H1 (cell line): ENCODE measurements at regions not wholly inside any gene's neighbourhood (a gene's known extent, or its start where the extent isn't known, plus 50 kb on each side); places are given as distances from the start of the nearest gene placed in this dataset.

Experiments
- CTCF ChIA-PET: fragments of 300-600 bp; sonication (Branson Sonifier 250); formaldehyde crosslinking; loops from one replicate; lab custom pipeline; 2021; ENCODE audit not compliant: partially characterized antibody; lab: Charles Lee
- POLR2A ChIA-PET: fragments of 300-600 bp; sonication (Branson Sonifier 250); formaldehyde crosslinking; loops from one replicate; lab custom pipeline; 2021; ENCODE audit warnings: inconsistent platforms; ENCODE audit not compliant: partially characterized antibody; lab: Charles Lee
- DNase-seq, 2 experiments: peaks; one replicate each; pipeline versions ENCODE4 v3.0.0 to v3.0.0-alpha.2; 2010 to 2022; ENCODE audit warnings: low spot score in 2 of 2, low read depth in 1 of 2, mixed read lengths in 1 of 2
- FAIRE-seq: peaks from 2 replicates; lab custom pipeline; 2011; peaks lifted over from hg19 to GRCh38; lab: Jason Lieb, UNC
- H2AFZ ChIP-seq: 2 replicates; pipeline ENCODE4 v1.8.1; 2012; ENCODE audit warnings: low read length, inconsistent platforms
- H2AK5ac ChIP-seq: 2 replicates; pipeline ENCODE4 v1.6.1; 2013; ENCODE audit warnings: low read depth, low read length
- H2BK120ac ChIP-seq: replicated peaks from 2 replicates; pipeline ENCODE3; 2013; ENCODE audit warnings: low read depth, low read length, inconsistent platforms
- H2BK12ac ChIP-seq: 2 replicates; pipeline ENCODE4 v1.6.1; 2013; ENCODE audit warnings: low read depth, low read length
- H2BK15ac ChIP-seq: 2 replicates; pipeline ENCODE4 v1.6.1; 2013; ENCODE audit warnings: low read length
- H2BK20ac ChIP-seq: 2 replicates; pipeline ENCODE4 v1.6.1; 2013; ENCODE audit warnings: low read length
- H2BK5ac ChIP-seq: 2 replicates; pipeline ENCODE4 v1.6.1; 2013; ENCODE audit warnings: low read depth, low read length
- H3K14ac ChIP-seq: 2 replicates; pipeline ENCODE4 v1.6.1; 2013; ENCODE audit warnings: inconsistent platforms; ENCODE audit not compliant: insufficient read length
- H3K18ac ChIP-seq: 2 replicates; pipeline ENCODE4 v1.6.1; 2013; ENCODE audit warnings: low read length; ENCODE audit errors: extremely low read depth
- H3K23ac ChIP-seq: 2 replicates; pipeline ENCODE4 v1.6.1; 2013; ENCODE audit warnings: inconsistent platforms; ENCODE audit not compliant: insufficient read length
- H3K23me2 ChIP-seq: 2 replicates; pipeline ENCODE4 v1.6.1; 2013; ENCODE audit warnings: low read depth, low read length
- H3K27ac ChIP-seq: 2 replicates; pipeline ENCODE4 v1.6.1; 2011; ENCODE audit warnings: low read depth, low read length, inconsistent platforms
- H3K27me3 ChIP-seq, 4 experiments: replicated peaks in 1 of 4; 1 replicate in 1 of 4; 2 replicates in 3 of 4; pipeline versions ENCODE4 v1.6.1 to v1.8.1; 2011 to 2013; ENCODE audit warnings: low read length in 3 of 4, mild to moderate bottlenecking in 3 of 4, inconsistent platforms in 2 of 4, mixed read lengths in 2 of 4, moderate library complexity in 1 of 4; ENCODE audit not compliant: control insufficient read depth in 3 of 4, insufficient read depth in 3 of 4; ENCODE audit errors: extremely low read depth in 1 of 4
- H3K36me3 ChIP-seq, 4 experiments: 2 replicates each; pipeline versions ENCODE4 v1.6.1 to v1.8.1; 2011 to 2013; ENCODE audit warnings: mild to moderate bottlenecking in 4 of 4, low read length in 3 of 4, moderate library complexity in 2 of 4, control low read depth in 1 of 4, inconsistent platforms in 1 of 4; ENCODE audit not compliant: insufficient read depth in 4 of 4, control insufficient read depth in 2 of 4
- H3K4ac ChIP-seq: replicated peaks from 2 replicates; pipeline ENCODE3; 2013; ENCODE audit warnings: low read length, low read depth, mixed read lengths, inconsistent platforms; ENCODE audit not compliant: insufficient read length
- H3K4me1 ChIP-seq, 4 experiments: replicated peaks in 1 of 4; 1 replicate in 1 of 4; 2 replicates in 3 of 4; pipeline versions ENCODE4 v1.6.1 to v1.8.1; 2011 to 2013; ENCODE audit warnings: low read length in 3 of 4, inconsistent platforms in 2 of 4, mixed read lengths in 1 of 4; ENCODE audit not compliant: insufficient read depth in 4 of 4, control insufficient read depth in 3 of 4
- H3K4me2 ChIP-seq, 2 experiments: 2 replicates each; pipeline versions ENCODE4 v1.6.1 to v1.8.1; 2011 to 2013; ENCODE audit warnings: low read depth in 2 of 2, low read length in 2 of 2, control low read depth in 1 of 2, inconsistent platforms in 1 of 2, mild to moderate bottlenecking in 1 of 2; ENCODE audit not compliant: insufficient read depth in 1 of 2
- H3K4me3 ChIP-seq, 4 experiments: fragments of 200-600, 300-600 bp in 1 of 4; sonication (generic), shearing (Covaris generic), sonication (Bioruptor Twin) in 1 of 4; 2 replicates each; pipeline versions ENCODE4 v1.5.1 to v1.8.1; 2011 to 2016; ENCODE audit warnings: low read length in 4 of 4, low read depth in 3 of 4, control low read depth in 2 of 4, inconsistent platforms in 2 of 4, mild to moderate bottlenecking in 2 of 4, mixed read lengths in 1 of 4, moderate library complexity in 1 of 4; ENCODE audit not compliant: insufficient read depth in 2 of 4; ENCODE audit errors: extremely low read depth in 1 of 4
- H3K56ac ChIP-seq: replicated peaks from 2 replicates; pipeline ENCODE3; 2013; ENCODE audit warnings: low read depth, mild to moderate bottlenecking, mixed read lengths, low read length, inconsistent platforms; ENCODE audit not compliant: insufficient read length
- H3K79me1 ChIP-seq: 2 replicates; pipeline ENCODE4 v1.6.1; 2013; ENCODE audit warnings: low read depth, low read length, control low read depth
- H3K79me2 ChIP-seq, 2 experiments: 2 replicates each; pipeline versions ENCODE4 v1.6.1 to v1.8.1; 2012 to 2013; ENCODE audit warnings: low read length in 2 of 2, mild to moderate bottlenecking in 2 of 2, inconsistent platforms in 1 of 2; ENCODE audit not compliant: insufficient read depth in 2 of 2, control insufficient read depth in 1 of 2
- H3K9ac ChIP-seq, 4 experiments: replicated peaks in 1 of 4; 1 replicate in 1 of 4; 2 replicates in 3 of 4; pipeline versions ENCODE4 v1.6.1 to v1.8.1; 2011 to 2013; ENCODE audit warnings: low read depth in 3 of 4, low read length in 3 of 4, control low read depth in 2 of 4, mild to moderate bottlenecking in 2 of 4, moderate library complexity in 2 of 4, inconsistent platforms in 1 of 4; ENCODE audit errors: extremely low read depth in 1 of 4
- H3K9me3 ChIP-seq, 2 experiments: 2 replicates each; pipeline versions ENCODE4 v1.6.1 to v1.8.1; 2012 to 2013; ENCODE audit warnings: mild to moderate bottlenecking in 2 of 2, moderate library complexity in 2 of 2, control low read depth in 1 of 2, inconsistent platforms in 1 of 2, low read depth in 1 of 2, low read length in 1 of 2, mixed read lengths in 1 of 2; ENCODE audit not compliant: insufficient read depth in 2 of 2
- H4K20me1 ChIP-seq, 2 experiments: replicated peaks in 1 of 2; 2 replicates each; pipeline versions ENCODE3 to v1.8.1; 2011 to 2013; ENCODE audit warnings: inconsistent platforms in 2 of 2, low read length in 2 of 2, mild to moderate bottlenecking in 1 of 2; ENCODE audit not compliant: insufficient read depth in 2 of 2, control insufficient read depth in 1 of 2
- H4K5ac ChIP-seq: 2 replicates; pipeline ENCODE4 v1.6.1; 2013; ENCODE audit warnings: low read length, low read depth, mixed read lengths, inconsistent platforms; ENCODE audit not compliant: insufficient read length
- H4K8ac ChIP-seq: 2 replicates; pipeline ENCODE4 v1.8.0; 2013; ENCODE audit warnings: mild to moderate bottlenecking, moderate library complexity, low read length, inconsistent platforms; ENCODE audit not compliant: insufficient read depth; ENCODE audit errors: extremely low read depth
- H4K91ac ChIP-seq: replicated peaks from 2 replicates; pipeline ENCODE3; 2013; ENCODE audit warnings: low read length, mixed read lengths, inconsistent platforms; ENCODE audit not compliant: insufficient read length
- BACH1 ChIP-seq: IDR thresholded peaks from 2 replicates; pipeline ENCODE4 v1.6.1; 2012; ENCODE audit warnings: low read length, improper control_type of control experiment
- GTF2F1 ChIP-seq: IDR thresholded peaks from 2 replicates; pipeline ENCODE4 v1.6.1; 2012; ENCODE audit warnings: low read depth, low read length, improper control_type of control experiment, borderline replicate concordance
- POLR2A ChIP-seq, 2 experiments: IDR thresholded peaks; 1 replicate in 1 of 2; 2 replicates in 1 of 2; pipeline ENCODE4 v1.6.1; 2011; ENCODE audit warnings: low read depth in 2 of 2, low read length in 2 of 2, mild to moderate bottlenecking in 2 of 2; ENCODE audit errors: control extremely low read depth in 1 of 2
- POU5F1 ChIP-seq: IDR thresholded peaks from 2 replicates; pipeline ENCODE4 v1.6.1; 2011; ENCODE audit warnings: low read depth, mild to moderate bottlenecking, low read length, moderate library complexity
- SP1 ChIP-seq: IDR thresholded peaks from 2 replicates; pipeline ENCODE4 v1.6.1; 2011; ENCODE audit warnings: low read depth, low read length
- WGBS, 2 experiments: shearing (Covaris generic) in 1 of 2; methylation state at CpG; one replicate each; pipeline versions ENCODE4 v1.1.6 to v1.1.7; 2013 to 2015; ENCODE audit warnings: low lambda C conversion rate in 2 of 2, mixed read lengths in 2 of 2, inconsistent platforms in 1 of 2, low coverage in 1 of 2, missing lambda C conversion rate in 1 of 2; ENCODE audit not compliant: insufficient replicate concordance in 2 of 2, insufficient coverage in 1 of 2, insufficient read length in 1 of 2; ENCODE audit errors: extremely low coverage in 1 of 2, missing lambda C conversion rate in 1 of 2; 5-methylcytosine and 5-hydroxymethylcytosine counted together
- TF ChIP-seq, protein P1 (sequence below): IDR thresholded peaks from 2 replicates; pipeline ENCODE4 v1.6.1; 2011; ENCODE audit warnings: low read depth, mild to moderate bottlenecking, low read length; ENCODE audit not compliant: insufficient read depth

DNA sequence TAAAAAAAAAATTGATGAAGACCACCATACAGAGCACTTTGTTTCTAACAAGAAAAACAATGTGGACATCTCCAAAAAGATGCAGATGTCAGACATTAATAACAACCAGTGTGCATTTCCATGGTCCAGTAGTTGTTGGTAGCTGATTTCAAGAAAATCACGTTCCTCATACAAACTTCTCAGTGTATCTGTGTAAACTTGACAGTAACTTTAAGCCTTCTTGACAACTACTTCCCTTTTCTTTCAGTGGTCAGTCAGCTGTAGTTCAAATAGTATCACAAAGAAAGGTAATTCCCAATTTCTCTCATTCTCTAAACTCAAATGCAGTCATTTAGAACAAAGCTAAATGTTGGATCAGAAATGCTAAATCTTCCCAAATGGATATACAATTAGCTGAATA, 879.9 kb downstream of the AMY1C start:
- ChIA-PET CTCF (no interaction called here), POLR2A (no interaction called here)
- no peak overlapping the region for H3K4me2 ChIP-seq
- H4K8ac ChIP-seq, result no peak overlapping the region
- H3K4me1 ChIP-seq, result no peaks in the 10 kb centered on the region
- no peak overlapping the region for H3K4me3 ChIP-seq
- H2BK12ac ChIP-seq, result no peak overlapping the region
- TF ChIP-seq POLR2A (IDR thresholded peaks at IDR 0.05; ENCODE audit: control extremely low read depth in 1 of 2, low read depth in 2 of 2, low read length in 2 of 2) (no peak), POU5F1 (no peak), SP1 (no peak), GTF2F1 (no peak), BACH1 (no peak)
- TF ChIP-seq, protein P1, sequence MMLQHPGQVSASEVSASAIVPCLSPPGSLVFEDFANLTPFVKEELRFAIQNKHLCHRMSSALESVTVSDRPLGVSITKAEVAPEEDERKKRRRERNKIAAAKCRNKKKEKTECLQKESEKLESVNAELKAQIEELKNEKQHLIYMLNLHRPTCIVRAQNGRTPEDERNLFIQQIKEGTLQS, result no peak
- no peak overlapping the region for H3K56ac ChIP-seq
- no peak overlapping the region for H2BK120ac ChIP-seq
- H4K20me1 ChIP-seq, result no peaks in the 10 kb centered on the region
- no peak overlapping the region for H3K4ac ChIP-seq
- H4K91ac ChIP-seq, result no peak overlapping the region
- no peak overlapping the region for H2AFZ ChIP-seq
- DNase-seq, result no peak
- H3K23ac ChIP-seq, result no peak overlapping the region
- H3K9me3 ChIP-seq, result no peaks in the 10 kb centered on the region
- no peak overlapping the region for H3K14ac ChIP-seq
- no peak overlapping the region for H3K27ac ChIP-seq
- WGBS, 2 experiments, result 90% methylated on average over 1 of the region's 1 CpG; no CpG with 5 or more reads in 1 of the 2 experiments
- no peaks in the 10 kb centered on the region for H3K79me2 ChIP-seq
- no peak overlapping the region for H3K9ac ChIP-seq
- H3K18ac ChIP-seq, result no peak overlapping the region
- H3K23me2 ChIP-seq, result no peaks in the 10 kb centered on the region
- no peaks in the 10 kb centered on the region for H3K79me1 ChIP-seq
- no peaks in the 10 kb centered on the region for H3K27me3 ChIP-seq
- H3K36me3 ChIP-seq, result no peaks in the 10 kb centered on the region
- H2BK5ac ChIP-seq, result no peak overlapping the region
- H4K5ac ChIP-seq, result no peak overlapping the region
- no peak for FAIRE-seq
- H2BK20ac ChIP-seq, result no peak overlapping the region
- no peak overlapping the region for H2AK5ac ChIP-seq
- no peak overlapping the region for H2BK15ac ChIP-seq
